GM21367 (cell line): ENCODE measurements at regions not wholly inside any gene's neighbourhood (a gene's known extent, or its start where the extent isn't known, plus 50 kb on each side); places are given as distances from the start of the nearest gene placed in this dataset.
A peak's percentile ranks its signal among the peaks of the same experiment; 100 is the strongest.
"Not testable (repeated sequence)": the region's sequence is repeated elsewhere in the genome, so short reads cannot be mapped to it uniquely, and the experiment has no call there.

ENCODE experiments used
- ATAC-seq: cut with Tn5 transposase; IDR thresholded peaks from one replicate; pipeline ENCODE4 v1.9.1; 2021; ENCODE audit not compliant: unreplicated experiment

- ATAC-seq = no peak
Measured at GRCh38 chr1:198966519-198966918, 327.7 kb downstream of the PTPRC start.

- no peak for ATAC-seq
Measured at GRCh38 chr1:198967566-198967965, 328.7 kb downstream of the PTPRC start.

- ATAC-seq = no peak
Measured at GRCh38 chr1:198968866-198969265, 330.0 kb downstream of the PTPRC start.

- no peak for ATAC-seq
Measured at GRCh38 chr1:198969981-198970380, 331.1 kb downstream of the PTPRC start.

GRCh38 chr1:198970916-198971315 is 332.1 kb downstream of the PTPRC start:
- no peak for ATAC-seq

GRCh38 chr1:198977909-198978308 is 339.1 kb downstream of the PTPRC start:
- no peak for ATAC-seq

- ATAC-seq = no peak
Measured at GRCh38 chr1:198978523-198978922, 339.7 kb downstream of the PTPRC start.

GRCh38 chr1:198986036-198986435 is 347.2 kb downstream of the PTPRC start:
- ATAC-seq = no peak

- no peak for ATAC-seq
Measured at GRCh38 chr1:198986442-198986841, 347.6 kb downstream of the PTPRC start.

GRCh38 chr1:199002661-199003060 is 363.8 kb downstream of the PTPRC start:
- ATAC-seq = no peak

- ATAC-seq = no peak
Measured at GRCh38 chr1:199007423-199007822, 368.6 kb downstream of the PTPRC start.

GRCh38 chr1:199009447-199009846 is 370.6 kb downstream of the PTPRC start:
- peak; percentile 61 for ATAC-seq

- ATAC-seq = no peak
Measured at GRCh38 chr1:199010492-199010891, 371.7 kb downstream of the PTPRC start.

- no peak for ATAC-seq
Measured at GRCh38 chr1:199010933-199011332, 372.1 kb downstream of the PTPRC start.

GRCh38 chr1:199015799-199016198 is 377.0 kb downstream of the PTPRC start:
- ATAC-seq = no peak

GRCh38 chr1:199018471-199019135 is 379.8 kb downstream of the PTPRC start:
- ATAC-seq = no peak

- no peak for ATAC-seq
Measured at GRCh38 chr1:199020051-199020450, 381.2 kb downstream of the PTPRC start.

GRCh38 chr1:199020904-199021303 is 382.1 kb downstream of the PTPRC start:
- ATAC-seq = no peak

GRCh38 chr1:199029401-199029800 is 390.6 kb downstream of the PTPRC start:
- no peak for ATAC-seq

GRCh38 chr1:199029855-199030254 is 391.0 kb downstream of the PTPRC start:
- ATAC-seq = no peak

GRCh38 chr1:199030541-199030940 is 391.7 kb downstream of the PTPRC start:
- ATAC-seq = not testable (repeated sequence)

- not testable (repeated sequence) for ATAC-seq
Measured at GRCh38 chr1:199031170-199031569, 392.3 kb downstream of the PTPRC start.

GRCh38 chr1:199032479-199032878 is 393.6 kb downstream of the PTPRC start:
- not testable (repeated sequence) for ATAC-seq
